ENCODE measurements at regions not wholly inside any gene's neighbourhood (a gene's known extent, or its start where the extent isn't known, plus 50 kb on each side); places are given as distances from the start of the nearest gene placed in this dataset.
A peak's percentile ranks its signal among the peaks of the same experiment; 100 is the strongest.

- Histone ChIP-seq H3K4me2 (ENCODE audit: low read length) (no peak overlapping the region), H3K27ac (ENCODE audit: low read depth, low read length) (no peak overlapping the region), H2AFZ (ENCODE audit: low read depth, low read length) (no peak overlapping the region), H3K36me3 (ENCODE audit: insufficient read depth, low read length) (no peaks in the 10 kb centered on the region), H3K9me3 (ENCODE audit: insufficient read depth, low read depth, low read length) (no peaks in the 10 kb centered on the region), H3K79me2 (ENCODE audit: insufficient read depth, low read length) (no peaks in the 10 kb centered on the region), H4K20me1 (ENCODE audit: insufficient read depth, low read length) (no peaks in the 10 kb centered on the region), H3K4me1 (ENCODE audit: insufficient read depth, low read length) (peaks cover 3% of the 10 kb centered on the region), H3K9ac (ENCODE audit: low read length) (no peak overlapping the region), H3K4me3 (ENCODE audit: insufficient read depth, low read depth, low read length) (no peak overlapping the region), H3K27me3 (ENCODE audit: insufficient read depth, low read length) (no peaks in the 10 kb centered on the region)
- Mint-ChIP-seq H3K4me1 (ENCODE audit: low read depth, unreplicated experiment) (no peaks in the 10 kb centered on the region), H3K27me3 (ENCODE audit: low read depth, unreplicated experiment) (peaks cover 8% of the 10 kb centered on the region), H3K9me3 (ENCODE audit: unreplicated experiment) (no peaks in the 10 kb centered on the region), H3K36me3 (ENCODE audit: low read depth, unreplicated experiment) (no peaks in the 10 kb centered on the region), H3K4me3 (ENCODE audit: unreplicated experiment) (no peak overlapping the region), H3K27ac (ENCODE audit: unreplicated experiment) (no peak overlapping the region)
- FAIRE-seq (no peak), DNase-seq (ENCODE audit: low read depth) (peak; percentile 11)
- TF ChIP-seq CTCF (IDR thresholded peaks at IDR 0.05; ENCODE audit: insufficient read depth, low read depth, low read length) (no peak), EZH2 (IDR thresholded peaks at IDR 0.05; ENCODE audit: insufficient read depth, low read length) (no peak)
Measured at GRCh38 chr7:132030086-132030568, 473.7 kb upstream of the PODXL start.

GRCh38 chr7:132029369-132030085 lies 473.1 kb upstream of the PODXL start:
- Histone ChIP-seq H3K4me2 (ENCODE audit: low read length) (no peak overlapping the region), H3K4me1 (ENCODE audit: insufficient read depth, low read length) (peaks cover 3% of the 10 kb centered on the region), H4K20me1 (ENCODE audit: insufficient read depth, low read length) (no peaks in the 10 kb centered on the region), H3K9ac (ENCODE audit: low read length) (no peak overlapping the region), H3K27ac (ENCODE audit: low read depth, low read length) (no peak overlapping the region), H2AFZ (ENCODE audit: low read depth, low read length) (no peak overlapping the region), H3K27me3 (ENCODE audit: insufficient read depth, low read length) (peaks cover under 1% of the 10 kb centered on the region), H3K9me3 (ENCODE audit: insufficient read depth, low read depth, low read length) (no peaks in the 10 kb centered on the region), H3K79me2 (ENCODE audit: insufficient read depth, low read length) (no peaks in the 10 kb centered on the region), H3K4me3 (ENCODE audit: insufficient read depth, low read depth, low read length) (no peak overlapping the region), H3K36me3 (ENCODE audit: insufficient read depth, low read length) (no peaks in the 10 kb centered on the region)
- peak; percentile 11 for DNase-seq (ENCODE audit: low read depth)
- Mint-ChIP-seq H3K36me3 (ENCODE audit: low read depth, unreplicated experiment) (no peaks in the 10 kb centered on the region), H3K27ac (ENCODE audit: unreplicated experiment) (no peak overlapping the region), H3K27me3 (ENCODE audit: low read depth, unreplicated experiment) (peaks cover 5% of the 10 kb centered on the region), H3K9me3 (ENCODE audit: unreplicated experiment) (no peaks in the 10 kb centered on the region), H3K4me3 (ENCODE audit: unreplicated experiment) (no peak overlapping the region), H3K4me1 (ENCODE audit: low read depth, unreplicated experiment) (no peaks in the 10 kb centered on the region)
- no peak for FAIRE-seq
- TF ChIP-seq EZH2 (IDR thresholded peaks at IDR 0.05; ENCODE audit: insufficient read depth, low read length) (no peak), CTCF (IDR thresholded peaks at IDR 0.05; ENCODE audit: insufficient read depth, low read depth, low read length) (no peak)

Measured in astrocyte (in vitro differentiated cells and primary cell).